SIG-M5 treated with dmso at 0.1 percent for 504 hours (cell line): ENCODE measurements at regions not wholly inside any gene's neighbourhood (a gene's known extent, or its start where the extent isn't known, plus 50 kb on each side); places are given as distances from the start of the nearest gene placed in this dataset.
"Not testable (repeated sequence)": the region's sequence is repeated elsewhere in the genome, so short reads cannot be mapped to it uniquely, and the experiment has no call there.

Experiments used
- DNase-seq: peaks from one replicate; lab custom pipeline; 2025; ENCODE audit not compliant: unreplicated experiment; lab: John Stamatoyannopoulos, UW

DNA sequence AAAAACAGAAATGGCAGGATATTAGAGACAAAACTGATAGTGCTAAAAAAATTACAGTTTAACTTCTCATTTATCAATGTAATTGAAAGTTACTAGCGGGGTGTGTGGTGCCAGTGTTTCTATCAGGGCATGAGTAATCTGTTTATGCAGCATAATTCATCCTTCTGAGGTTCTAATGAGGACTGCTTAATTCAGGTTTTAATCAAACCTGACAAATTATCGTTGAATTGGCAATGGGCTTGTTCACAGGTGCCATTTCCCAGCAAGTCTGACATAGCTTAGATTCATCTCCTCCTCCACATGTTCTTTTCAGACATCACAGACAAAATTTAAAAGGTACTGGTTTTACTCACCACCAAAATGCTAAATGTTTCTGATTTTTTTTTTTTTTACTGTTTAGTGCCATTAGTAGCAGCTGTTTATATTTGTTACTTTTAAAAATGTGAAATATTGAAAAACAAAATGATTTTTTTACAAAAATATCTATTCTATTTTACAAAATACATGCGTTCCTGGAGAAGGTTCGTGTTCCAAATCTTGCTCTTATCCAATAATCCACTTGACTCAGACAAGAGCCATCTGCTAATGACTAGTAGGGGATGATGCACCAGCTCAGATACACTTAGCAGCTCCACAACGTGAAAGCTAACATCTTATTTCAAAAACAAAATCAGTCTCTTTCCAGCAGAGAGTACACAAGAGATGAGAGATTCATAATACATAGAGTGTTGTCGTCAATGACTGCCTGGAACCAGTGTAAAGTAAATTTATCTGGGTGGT lies 447.7 kb upstream of the DPPA4 start:
- no peak for DNase-seq

DNA sequence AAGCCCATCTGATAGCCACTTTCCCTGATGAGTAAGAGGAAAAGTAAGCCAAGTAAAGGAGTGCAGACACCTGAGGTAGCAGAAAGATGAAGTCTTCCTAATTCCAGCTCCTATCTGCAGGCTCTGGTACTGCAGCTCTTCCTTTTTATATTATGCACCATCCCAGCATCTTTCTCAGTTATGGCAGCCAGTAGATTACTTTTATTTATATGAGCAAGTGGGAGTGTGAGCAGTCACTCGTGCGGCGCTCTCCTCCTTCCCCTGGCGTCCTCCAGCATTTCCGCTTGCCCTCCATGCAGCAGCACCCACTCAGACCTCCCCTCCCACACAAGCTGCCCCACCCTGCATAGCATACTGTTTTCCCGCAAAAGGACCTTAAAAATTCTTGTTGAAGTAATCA lies 465.9 kb upstream of the DPPA4 start:
- DNase-seq, result no peak

DNA sequence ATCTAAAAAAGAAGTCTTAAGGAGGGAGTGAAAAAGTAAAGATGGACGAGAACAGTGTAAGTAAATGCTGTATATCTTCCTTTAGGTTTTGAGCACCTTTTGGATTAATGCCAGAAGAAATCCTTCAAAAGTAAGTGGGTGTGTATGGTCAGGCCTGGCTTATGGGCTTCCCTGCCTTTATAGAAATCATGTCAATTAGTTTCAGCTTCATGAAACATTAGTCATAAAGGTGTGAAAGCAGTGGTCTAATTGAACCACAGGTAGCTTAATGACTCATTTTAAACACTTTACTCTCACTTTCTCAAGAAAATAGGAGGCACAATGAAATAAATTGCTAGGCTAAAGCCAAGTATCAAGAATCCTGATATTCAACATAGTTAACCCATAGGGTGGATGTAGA lies 467.4 kb upstream of the DPPA4 start:
- DNase-seq, result no peak

DNA sequence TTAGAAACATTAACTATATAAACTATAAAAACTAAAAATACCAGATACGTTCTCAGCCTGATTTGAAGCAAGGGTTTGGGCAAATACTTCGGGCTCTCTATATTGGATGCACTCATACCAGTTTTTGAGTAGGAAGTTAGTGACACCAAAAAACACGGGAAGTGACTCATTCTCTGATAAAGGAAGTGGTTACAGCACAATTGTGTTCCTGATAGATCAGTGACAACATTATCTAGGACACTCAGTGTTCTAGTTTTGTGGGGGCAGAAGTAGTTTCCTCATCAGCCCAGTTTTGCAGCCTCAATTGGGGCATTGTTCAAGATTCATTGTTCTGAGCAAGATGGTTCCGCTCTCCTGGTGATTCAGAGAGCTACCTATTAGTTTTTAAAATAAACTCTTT lies 469.6 kb upstream of the DPPA4 start:
- DNase-seq, result peak; percentile 60

DNA sequence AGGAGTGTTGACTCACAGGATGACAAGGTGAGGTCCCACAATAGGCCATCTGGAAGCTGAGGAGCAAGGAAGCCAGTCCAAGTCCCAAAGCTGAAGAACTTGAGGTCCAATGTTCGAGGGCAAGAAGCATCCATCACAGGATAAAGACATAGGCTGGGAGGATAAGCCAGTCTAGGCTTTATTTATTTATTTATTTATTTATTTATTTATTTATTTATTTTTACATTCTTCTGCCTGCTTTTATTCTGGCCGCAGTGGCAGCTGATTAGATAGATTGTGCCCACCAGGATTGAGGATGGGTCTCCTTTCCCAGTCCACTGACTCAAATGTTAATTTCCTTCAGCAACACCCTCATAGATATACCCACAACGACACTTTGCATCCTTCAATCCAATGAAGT lies 472.2 kb upstream of the DPPA4 start:
- DNase-seq, result no peak

DNA sequence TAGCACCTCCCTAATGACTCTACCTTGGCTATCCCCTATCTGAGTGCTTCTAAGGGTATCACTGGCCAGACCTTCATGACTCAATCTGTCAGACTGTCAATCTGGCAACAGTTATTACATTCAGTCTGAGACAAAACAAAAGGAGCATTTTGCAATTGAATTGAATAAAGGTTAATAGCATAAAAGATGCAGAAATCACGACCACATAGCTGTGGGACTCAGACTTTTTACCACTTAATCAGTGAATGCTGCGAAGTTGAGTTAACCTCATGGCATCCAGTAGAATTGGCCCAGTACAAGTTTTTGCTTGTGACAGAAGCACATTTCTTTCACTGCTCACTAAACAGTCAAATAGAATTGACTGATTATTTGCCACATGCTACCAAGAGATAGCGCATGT lies 480.7 kb upstream of the DPPA4 start:
- no peak for DNase-seq

DNA sequence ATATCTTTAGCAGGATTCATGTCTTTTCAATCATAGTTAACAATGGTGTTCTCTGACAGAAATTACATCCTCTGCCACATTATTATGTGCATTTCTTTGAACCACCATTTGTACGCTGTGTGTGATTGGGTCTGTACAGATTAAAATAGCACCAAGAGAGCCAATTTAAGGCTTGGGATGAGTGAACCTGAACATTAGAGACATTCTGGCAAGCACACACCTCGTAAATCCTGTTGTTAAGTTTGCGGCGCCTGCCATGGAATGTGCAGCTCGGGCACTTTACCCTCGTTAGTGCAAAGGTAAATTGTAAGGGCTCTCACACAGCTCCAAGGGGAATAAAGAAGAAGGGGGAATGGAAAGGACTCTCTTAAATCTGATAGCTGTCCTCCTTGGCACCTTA lies 482.4 kb upstream of the DPPA4 start:
- no peak for DNase-seq

DNA sequence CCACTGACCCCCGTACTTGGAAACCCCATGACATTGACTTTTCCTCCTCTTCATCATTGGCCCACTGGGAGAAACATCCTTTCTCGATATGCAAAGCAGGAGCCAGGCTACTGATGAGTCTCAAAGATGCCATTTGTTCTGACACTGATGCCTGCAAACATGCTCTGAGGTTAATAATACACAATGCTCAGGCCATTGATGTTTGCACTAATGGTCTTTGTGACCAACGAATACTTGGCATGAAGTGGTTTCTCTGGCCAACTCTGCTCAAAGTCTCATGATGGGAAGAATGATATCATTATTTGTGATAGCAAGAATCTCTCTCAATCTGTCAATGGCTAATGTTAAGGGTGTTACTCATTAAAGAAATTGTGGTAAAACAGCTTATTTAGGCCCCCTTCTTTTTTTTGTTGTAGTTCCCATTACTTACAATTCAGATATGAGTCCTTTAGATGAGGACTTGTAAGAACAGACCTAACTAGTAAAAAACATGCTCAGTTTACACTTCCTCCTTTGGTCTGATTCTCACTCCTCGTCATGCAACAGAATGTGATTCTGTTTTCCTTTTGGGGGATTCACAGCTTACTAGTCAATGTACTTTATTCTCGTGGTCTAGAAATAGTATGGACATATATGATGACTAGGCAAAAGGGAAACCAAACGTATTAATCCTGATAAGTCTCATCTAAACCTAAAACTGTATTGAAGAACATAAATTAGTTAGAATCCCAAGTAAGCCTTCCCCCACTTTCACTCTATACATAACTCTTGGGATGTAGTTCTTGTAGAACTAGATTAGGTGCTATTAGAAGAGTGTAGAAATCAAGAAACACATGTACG lies 488.8 kb upstream of the DPPA4 start:
- no peak for DNase-seq

DNA sequence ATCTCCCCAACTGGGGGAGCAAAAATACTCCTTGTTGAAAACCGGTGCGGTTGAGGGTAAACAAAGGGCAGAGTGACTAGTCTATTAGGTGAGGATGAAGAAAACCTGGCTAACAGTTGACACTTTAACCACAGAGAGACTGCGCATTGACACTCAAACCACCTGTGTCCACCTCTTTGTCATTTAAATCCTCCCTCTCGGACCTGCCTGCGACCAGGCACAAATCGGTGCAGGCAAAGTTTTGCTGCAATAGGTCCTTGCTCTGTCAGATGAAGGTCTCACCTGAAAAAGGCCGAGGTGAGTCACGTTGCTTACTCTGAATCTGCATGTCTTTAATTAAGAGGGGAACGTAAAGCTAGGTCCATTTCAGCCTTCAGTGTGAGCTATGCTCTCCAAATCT lies 494.1 kb upstream of the DPPA4 start:
- DNase-seq, result no peak

DNA sequence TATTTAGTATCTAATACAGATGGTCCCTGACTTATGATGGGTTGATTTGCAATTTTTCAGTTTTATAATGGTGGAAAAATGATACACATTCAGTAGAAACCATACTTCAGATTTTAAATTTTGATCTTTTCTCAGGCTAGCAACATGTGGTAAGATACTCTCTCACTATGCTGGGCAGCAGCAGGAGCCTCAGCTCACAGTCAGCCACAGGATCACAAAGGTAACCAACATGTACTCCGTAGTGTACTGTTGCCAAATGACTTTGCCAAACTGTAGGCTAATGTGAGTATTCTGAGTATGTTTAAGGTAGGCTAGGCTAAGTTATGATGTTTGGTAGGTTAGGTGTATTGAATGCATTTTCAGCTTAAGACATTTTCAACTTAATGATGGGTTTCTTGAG lies 498.6 kb upstream of the DPPA4 start:
- no peak for DNase-seq

DNA sequence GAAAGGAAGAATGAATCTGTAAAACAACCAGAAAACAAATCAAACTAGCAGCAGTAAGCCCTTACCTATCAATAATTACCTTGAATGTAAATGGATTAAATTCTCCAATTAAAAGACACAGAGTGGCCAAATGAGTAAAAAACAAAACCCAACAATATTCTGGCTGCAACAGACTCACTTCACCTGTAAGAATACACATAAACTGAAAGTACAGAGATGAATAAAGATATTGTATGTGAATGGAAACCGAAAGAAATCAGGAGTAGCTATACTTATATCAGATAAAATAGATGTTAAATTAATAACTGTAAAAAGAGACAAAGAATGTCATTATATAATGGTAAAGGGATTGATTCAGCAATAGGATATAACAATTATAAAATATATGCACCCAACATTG lies 514.5 kb upstream of the DPPA4 start:
- DNase-seq, result no peak

DNA sequence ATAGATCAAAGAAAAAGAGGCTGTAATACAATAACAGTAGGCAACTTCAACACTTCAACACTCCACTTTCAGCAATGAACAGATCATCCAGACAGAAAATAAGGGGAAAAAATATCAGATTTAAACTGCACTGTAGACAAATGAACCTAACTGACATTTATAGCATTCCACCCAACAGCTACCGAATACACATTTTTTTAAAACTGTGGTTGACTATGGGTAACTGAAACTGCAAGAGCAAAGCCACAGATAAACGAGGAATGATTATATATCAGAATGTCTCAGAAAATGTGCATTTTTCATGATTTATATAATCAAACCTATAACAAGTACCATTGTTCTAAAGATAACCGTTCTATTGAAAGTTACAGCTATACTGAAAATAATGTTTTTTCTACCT lies 514.9 kb upstream of the DPPA4 start:
- DNase-seq, result no peak

DNA sequence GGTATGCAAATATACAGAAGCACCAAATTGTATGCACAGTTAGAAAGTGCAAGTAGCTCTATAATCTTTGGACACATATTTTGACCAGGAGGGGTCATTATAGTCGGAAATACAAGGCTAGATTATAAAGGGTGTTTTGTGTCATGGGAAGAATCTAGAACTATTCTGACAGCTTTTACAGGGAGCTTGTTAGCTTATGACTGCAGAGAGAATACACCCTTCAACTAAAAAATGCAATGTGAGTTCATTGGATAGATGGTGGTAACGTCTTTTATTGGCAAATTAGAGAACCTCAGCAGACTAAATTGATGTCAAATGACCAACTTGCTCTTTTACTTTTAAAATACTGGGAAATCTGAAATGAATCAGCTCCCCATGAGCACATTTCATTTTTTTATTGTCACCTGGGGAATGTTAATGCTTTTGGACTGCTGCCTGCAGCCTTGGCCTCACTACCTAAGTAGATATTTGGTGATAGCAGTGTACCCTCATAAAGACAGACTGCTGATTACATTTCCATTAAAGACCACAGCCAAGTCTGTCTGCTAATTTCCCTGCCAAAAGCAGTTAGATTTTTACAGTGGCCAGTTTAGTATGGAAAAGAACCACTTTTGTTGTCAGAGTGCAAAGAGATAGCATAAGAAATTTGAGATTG lies 515.9 kb upstream of the DPPA4 start:
- no peak for DNase-seq

DNA sequence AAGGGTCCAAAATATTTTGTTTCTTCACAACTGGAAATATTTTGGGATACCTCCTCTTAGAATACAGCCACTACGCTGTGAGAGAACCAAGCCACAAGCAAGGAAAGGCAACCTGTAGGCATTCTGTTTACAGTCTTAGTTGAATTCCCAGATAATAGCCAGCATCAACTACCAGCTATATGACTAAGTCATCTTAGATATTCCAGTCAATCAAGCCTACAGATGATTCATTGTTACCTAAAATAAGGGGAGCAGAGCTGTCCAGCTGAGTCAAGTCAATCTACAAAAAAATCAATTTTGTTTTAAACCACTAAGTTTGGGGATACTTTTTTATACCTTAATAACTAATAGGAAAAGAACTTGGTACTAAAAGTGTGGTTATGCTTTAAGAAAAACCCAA lies 526.4 kb upstream of the DPPA4 start:
- DNase-seq, result no peak

DNA sequence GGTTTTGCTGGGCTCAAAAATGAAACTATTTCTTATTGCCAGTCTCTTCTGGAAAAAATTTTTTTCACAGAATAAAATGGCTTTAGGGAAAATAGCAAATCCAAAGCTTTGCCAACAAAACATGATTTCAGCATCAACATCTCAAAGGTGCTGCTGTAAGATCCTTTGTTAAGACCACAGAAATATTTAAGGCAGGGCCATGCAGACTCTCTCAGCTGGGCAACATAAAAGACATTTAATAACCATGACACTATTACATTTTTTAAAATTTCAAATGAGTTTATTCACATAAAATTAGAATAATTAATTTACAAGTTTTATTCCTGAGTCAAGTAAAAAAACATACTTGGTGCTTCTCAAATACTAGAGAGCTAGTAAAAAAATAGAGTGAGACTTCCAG lies 527.1 kb upstream of the DPPA4 start:
- DNase-seq, result no peak

DNA sequence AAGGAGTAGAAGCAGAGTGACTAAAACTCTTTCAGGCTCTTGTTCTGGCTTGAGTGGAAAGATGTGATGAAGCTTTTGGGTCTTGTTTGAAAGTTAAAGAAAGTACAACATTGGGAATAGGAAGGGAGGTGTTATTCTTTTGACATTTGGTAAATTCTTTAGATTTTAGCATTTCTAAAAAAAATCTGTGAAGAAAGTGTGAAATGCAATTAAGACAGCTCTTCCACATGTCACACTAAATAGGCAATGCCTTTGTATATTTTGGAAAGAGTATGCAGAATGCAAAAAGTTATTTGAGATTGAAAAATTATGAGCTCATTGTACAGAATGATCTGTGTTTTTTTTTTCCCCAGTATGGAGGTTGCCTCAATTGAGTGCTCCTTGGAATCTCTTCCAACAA lies 532.2 kb upstream of the DPPA4 start:
- no peak for DNase-seq

DNA sequence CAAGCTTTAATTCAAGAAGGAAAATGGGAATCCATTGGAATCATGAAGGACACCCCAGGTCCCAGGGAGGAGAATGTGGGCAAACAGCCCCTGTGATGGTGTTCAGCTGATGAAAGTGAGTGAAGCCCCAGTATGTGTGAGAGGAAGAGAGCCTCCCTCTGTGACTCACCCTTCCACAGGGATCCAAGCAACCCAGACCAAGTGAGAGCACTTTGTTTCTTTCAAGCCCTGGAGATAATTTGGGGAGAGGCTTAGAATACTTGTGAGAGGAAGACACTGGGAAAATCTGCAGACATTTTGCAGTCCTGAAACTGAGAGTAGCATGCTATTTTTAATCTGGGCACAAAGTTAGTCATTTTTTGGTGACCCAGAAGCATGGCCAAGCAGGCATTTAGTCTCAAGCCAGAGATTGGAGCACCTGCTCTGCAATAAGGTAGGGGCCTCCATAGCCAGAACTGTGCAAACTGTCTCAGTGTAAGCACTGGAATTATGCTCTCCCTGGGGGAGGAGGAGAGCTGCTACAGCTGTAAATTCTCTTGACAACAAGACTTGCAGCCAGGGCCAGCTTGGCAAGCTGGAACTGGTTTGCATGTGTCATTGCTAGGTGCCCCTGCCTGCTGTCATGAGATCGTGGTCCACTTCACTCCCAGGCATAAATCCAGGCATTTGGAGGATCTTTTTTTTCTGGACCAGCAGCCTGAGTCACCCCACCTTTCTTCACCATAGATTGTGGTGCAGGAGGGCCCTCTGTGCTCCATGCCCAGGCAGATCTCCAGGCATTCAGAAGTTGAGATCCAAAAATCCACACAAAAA lies 537.8 kb upstream of the DPPA4 start:
- no peak for DNase-seq

DNA sequence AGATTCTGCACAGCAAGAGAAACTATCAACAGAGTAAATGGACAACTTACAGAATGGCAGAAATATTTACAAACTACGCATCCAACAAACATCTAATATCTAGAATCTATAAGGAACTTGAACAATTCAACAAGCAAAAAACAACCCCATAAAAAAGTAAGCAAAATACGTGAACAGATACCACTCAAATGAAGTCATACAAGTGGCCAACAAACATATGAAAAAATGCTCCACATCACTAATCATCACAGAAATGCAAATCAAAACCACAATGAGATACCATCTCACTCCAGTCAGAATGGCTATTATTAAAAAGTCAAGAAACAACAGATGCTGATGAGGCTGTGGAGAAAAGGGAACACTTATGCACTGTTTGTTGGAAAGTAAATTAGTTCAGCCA lies 540.3 kb upstream of the DPPA4 start:
- DNase-seq, result not testable (repeated sequence)

DNA sequence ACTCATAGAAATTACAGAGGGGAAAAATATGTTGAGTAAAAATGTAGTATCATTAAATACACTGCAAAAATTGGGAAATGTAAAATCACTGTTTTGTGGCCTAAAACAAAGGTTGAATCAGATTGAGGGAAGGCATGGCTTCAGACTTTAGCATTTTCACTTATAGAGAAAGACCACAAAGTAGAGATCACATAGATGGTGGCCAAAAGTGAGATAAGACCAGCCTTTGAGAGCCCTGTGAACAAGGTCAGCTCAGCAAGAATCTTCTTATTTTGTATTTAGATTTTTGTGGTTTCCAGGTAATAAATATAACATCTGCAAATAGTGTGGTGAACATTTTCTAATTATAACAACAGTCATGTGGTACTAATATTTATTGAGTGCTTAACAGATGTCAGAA lies 544.8 kb upstream of the DPPA4 start:
- DNase-seq, result no peak

DNA sequence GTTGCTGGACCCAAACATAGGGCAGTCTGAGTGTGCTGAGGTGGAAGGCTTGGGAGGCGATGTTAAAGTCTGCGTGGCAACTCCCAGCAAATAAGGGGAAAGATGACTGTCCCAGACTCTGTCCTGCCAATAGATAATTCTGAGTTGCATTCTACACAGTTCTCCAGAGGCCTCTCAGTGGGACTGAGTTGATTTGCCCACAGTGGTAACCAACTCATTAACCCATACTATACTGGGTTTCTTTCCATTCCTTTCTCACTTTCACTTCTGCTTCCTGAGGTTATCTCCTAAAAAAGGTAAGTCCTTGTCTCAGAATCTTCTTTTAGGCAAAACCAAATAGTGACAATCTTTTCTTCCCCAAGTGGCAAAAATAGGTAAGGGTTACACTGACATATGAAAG lies 549.9 kb upstream of the DPPA4 start:
- DNase-seq, result no peak

DNA sequence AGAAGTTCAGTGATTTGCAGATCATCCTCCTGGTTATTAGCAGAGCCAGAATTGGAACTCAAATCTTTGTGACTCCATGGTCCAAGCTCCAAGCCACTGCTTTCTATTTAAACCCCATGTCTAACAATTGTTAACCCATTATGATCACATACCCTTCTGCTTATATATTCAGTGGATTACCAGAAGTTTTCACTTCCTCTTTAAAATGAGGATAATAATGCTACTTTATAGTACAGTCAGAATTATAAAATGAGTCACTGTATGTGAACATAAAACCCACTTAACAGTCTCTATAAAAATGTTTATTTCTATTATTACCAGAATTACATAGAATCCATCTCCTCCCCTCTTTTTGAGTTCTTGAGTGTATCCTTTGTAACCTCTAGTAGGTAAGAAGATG lies 550.7 kb upstream of the DPPA4 start:
- DNase-seq, result no peak
